ENCODE measurements at regions not wholly inside any gene's neighbourhood (a gene's known extent, or its start where the extent isn't known, plus 50 kb on each side); places are given as distances from the start of the nearest gene placed in this dataset.

DNA sequence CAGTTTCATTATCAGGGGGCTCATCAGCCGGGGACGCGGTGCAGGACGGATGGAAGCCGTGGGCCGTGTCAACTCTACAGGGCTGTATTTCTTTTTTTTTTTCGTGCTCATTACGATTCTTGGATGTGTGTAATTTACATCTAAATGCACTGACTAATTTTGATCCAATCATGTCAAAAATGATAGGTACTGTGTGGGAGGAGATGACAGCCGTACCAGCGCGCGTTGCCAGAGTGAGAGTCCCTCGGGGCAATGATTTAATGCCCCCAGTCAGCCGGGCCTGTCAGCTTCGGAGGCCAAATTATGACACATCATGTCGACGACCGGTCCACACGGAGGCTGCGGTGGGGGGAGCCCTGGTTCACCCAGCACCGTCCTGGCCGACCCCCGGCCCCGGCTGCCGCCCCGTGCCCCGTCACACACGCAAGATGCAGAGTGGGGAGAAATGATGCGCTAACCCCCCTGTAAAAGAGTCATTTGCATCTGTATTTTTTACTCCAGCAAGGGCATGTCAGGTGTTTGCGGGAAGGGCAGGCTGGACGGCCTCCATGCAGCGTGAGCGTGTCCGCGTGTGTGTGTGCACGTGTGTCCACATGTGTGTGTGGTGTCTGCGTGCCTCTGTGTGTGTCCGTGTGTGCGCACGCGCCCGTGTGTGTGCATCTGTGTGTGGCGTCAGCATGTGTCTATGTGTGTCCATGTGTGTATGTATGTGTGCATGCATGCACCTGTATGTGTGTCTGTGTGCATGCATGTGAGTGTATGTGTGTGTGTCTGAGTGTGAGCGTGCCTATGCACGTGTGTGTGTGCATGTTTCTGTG is 74.3 kb upstream of the PPP2R3B start:
- ChIA-PET RAD21 (ENCODE audit: low non-redundant PET in 1 of 2, low total read pairs in 2 of 2, uncharacterized antibody in 2 of 2, unreplicated experiment in 2 of 2) (no interaction called here), CTCF (no interaction called here), POLR2A (no interaction called here)
- Histone ChIP-seq H3K9me2 (ENCODE audit: insufficient read depth) (no peaks in the 10 kb centered on the region), H2AFZ (ENCODE audit: low read depth, low read length, poor library complexity, severe bottlenecking) (no peak overlapping the region), H3K27me3 (ENCODE audit: insufficient read depth, low read length) (no peaks in the 10 kb centered on the region), H3K79me2 (ENCODE audit: insufficient read depth, low read length) (no peaks in the 10 kb centered on the region), H3K36me3 (ENCODE audit: control insufficient read depth in 1 of 2, insufficient read depth in 2 of 2, low read length in 2 of 2) (no peaks in the 10 kb centered on the region), H3K9me3 (ENCODE audit: control insufficient read depth in 1 of 2, insufficient read depth in 1 of 2, low read depth in 1 of 2, low read length in 2 of 2) (no peaks in the 10 kb centered on the region), H3K9ac (ENCODE audit: low read length) (no peak overlapping the region), H4K20me1 (ENCODE audit: insufficient read depth) (no peaks in the 10 kb centered on the region), H3K4me3 (replicated peaks in 1 of 2; ENCODE audit: low read depth in 1 of 2, low read length in 2 of 2) (no peak overlapping the region), H3K4me2 (ENCODE audit: low read length) (no peak overlapping the region), H3K27ac (ENCODE audit: low read depth, low read length) (no peak overlapping the region), H3K4me1 (ENCODE audit: control insufficient read depth in 1 of 2, insufficient read depth in 2 of 2, low read length in 2 of 2) (no peaks in the 10 kb centered on the region)
- ATAC-seq = no peak
- TF ChIP-seq ELF1 (IDR thresholded peaks at IDR 0.05; ENCODE audit: borderline replicate concordance, low read depth) (no peak), POLR2AphosphoS5 (IDR thresholded peaks at IDR 0.05; ENCODE audit: low read depth, low read length) (no peak), MAX (IDR thresholded peaks at IDR 0.05) (no peak), RAD21 (IDR thresholded peaks at IDR 0.05; ENCODE audit: low read depth) (no peak), SRF (IDR thresholded peaks at IDR 0.05; ENCODE audit: low read depth) (no peak), SIN3A (IDR thresholded peaks at IDR 0.05; ENCODE audit: low read depth) (no peak), EZH2phosphoT487 (IDR thresholded peaks at IDR 0.05; ENCODE audit: borderline replicate concordance) (no peak)
- TF ChIP-seq, protein P1, sequence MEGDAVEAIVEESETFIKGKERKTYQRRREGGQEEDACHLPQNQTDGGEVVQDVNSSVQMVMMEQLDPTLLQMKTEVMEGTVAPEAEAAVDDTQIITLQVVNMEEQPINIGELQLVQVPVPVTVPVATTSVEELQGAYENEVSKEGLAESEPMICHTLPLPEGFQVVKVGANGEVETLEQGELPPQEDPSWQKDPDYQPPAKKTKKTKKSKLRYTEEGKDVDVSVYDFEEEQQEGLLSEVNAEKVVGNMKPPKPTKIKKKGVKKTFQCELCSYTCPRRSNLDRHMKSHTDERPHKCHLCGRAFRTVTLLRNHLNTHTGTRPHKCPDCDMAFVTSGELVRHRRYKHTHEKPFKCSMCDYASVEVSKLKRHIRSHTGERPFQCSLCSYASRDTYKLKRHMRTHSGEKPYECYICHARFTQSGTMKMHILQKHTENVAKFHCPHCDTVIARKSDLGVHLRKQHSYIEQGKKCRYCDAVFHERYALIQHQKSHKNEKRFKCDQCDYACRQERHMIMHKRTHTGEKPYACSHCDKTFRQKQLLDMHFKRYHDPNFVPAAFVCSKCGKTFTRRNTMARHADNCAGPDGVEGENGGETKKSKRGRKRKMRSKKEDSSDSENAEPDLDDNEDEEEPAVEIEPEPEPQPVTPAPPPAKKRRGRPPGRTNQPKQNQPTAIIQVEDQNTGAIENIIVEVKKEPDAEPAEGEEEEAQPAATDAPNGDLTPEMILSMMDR (IDR thresholded peaks at IDR 0.05 in 2 of 3, conservative IDR thresholded peaks at IDR 0.05 in 1 of 3; ENCODE audit: borderline replicate concordance in 1 of 3, insufficient read depth in 1 of 3, low read depth in 2 of 3, low read length in 2 of 3) = no peak
- no TSS peak for BruUV-seq (replicated peaks)
- no peak for DNase-seq (ENCODE audit: low read depth, low spot score)
- intact Hi-C loops (cut with micrococcal nuclease) = no loop called here
